Lower leg skin (tissue), 4 donors: ENCODE measurements at regions not wholly inside any gene's neighbourhood (a gene's known extent, or its start where the extent isn't known, plus 50 kb on each side); places are given as distances from the start of the nearest gene placed in this dataset.

Experiments
- DNase-seq, 2 donors: peaks; one replicate each; pipeline ENCODE4 v3.0.0-alpha.2; 2019; ENCODE audit warnings: low spot score in 2 of 2
- H3K4me3 ChIP-seq: fragments of 200-600 bp; sonication (generic); 2 replicates; pipeline ENCODE4 v1.5.1; 2017; ENCODE audit warnings: mild to moderate bottlenecking, low read depth; ENCODE audit not compliant: poor library complexity, severe bottlenecking
- CTCF ChIP-seq, 3 donors: fragments of 450-650 bp; IDR thresholded peaks; one replicate each; pipeline ENCODE4 v1.5.1; 2016; ENCODE audit warnings: antibody characterized with exemption in 3 of 3, mild to moderate bottlenecking in 3 of 3, moderate library complexity in 2 of 3
- POLR2A ChIP-seq, 2 donors: fragments of 450-650 bp; IDR thresholded peaks; one replicate each; pipeline ENCODE4 v1.6.1; 2016 to 2017; ENCODE audit warnings: antibody characterized with exemption in 2 of 2, mild to moderate bottlenecking in 1 of 2, moderate library complexity in 1 of 2
- whole genome bisulfite sequencing, 2 donors: methylation state at CpG; one replicate each; pipeline ENCODE4 v1.1.5; 2018; 5-methylcytosine and 5-hydroxymethylcytosine counted together
- intact Hi-C: fragments of 100-400 bp; cut with DNase I; formaldehyde crosslinking; loops from one replicate; pipeline ENCODE4 v1.15.0; 2023; ENCODE audit warnings: low total_unique reads

GRCh38 chr12:126419131-126419530, 1353.9 kb downstream of the AACS start:
- H3K4me3 ChIP-seq, result no peak overlapping the region
- TF ChIP-seq POLR2A (IDR thresholded peaks at IDR 0.05), result no peak
- TF ChIP-seq CTCF (IDR thresholded peaks at IDR 0.05), result no peak
- no peak for DNase-seq
- 31 to 44% methylated on average over 2 of the region's 2 CpGs for WGBS, 2 donors
- intact Hi-C loops, result no loop called here

- intact Hi-C loops, result no loop called here
- TF ChIP-seq POLR2A (IDR thresholded peaks at IDR 0.05) (no peak), CTCF (IDR thresholded peaks at IDR 0.05) (no peak)
- DNase-seq, result no peak
- 54 to 55% methylated on average over 3 of the region's 3 CpGs for WGBS, 2 donors
- no peak overlapping the region for H3K4me3 ChIP-seq
These were observed 1359.5 kb downstream of the AACS start for GRCh38 chr12:126424696-126425095.

- no peak overlapping the region for H3K4me3 ChIP-seq
- WGBS, 2 donors, result 76 to 81% methylated on average over 7 of the region's 7 CpGs
- intact Hi-C loops, result no loop called here
- DNase-seq, result no peak
- TF ChIP-seq POLR2A (IDR thresholded peaks at IDR 0.05) (no peak), CTCF (IDR thresholded peaks at IDR 0.05) (no peak)
These were observed 1360.0 kb downstream of the AACS start for GRCh38 chr12:126425264-126425663.

- TF ChIP-seq POLR2A (IDR thresholded peaks at IDR 0.05), result no peak
- no peak for TF ChIP-seq CTCF (IDR thresholded peaks at IDR 0.05)
- intact Hi-C loops, result no loop called here
- DNase-seq, result no peak
- no peak overlapping the region for H3K4me3 ChIP-seq
- WGBS, 2 donors, result 63 to 80% methylated on average over 5 of the region's 5 CpGs
These were observed 1363.5 kb downstream of the AACS start for GRCh38 chr12:126428769-126429168.

GRCh38 chr12:126430921-126431320, 1365.7 kb downstream of the AACS start:
- no peak for DNase-seq
- TF ChIP-seq POLR2A (IDR thresholded peaks at IDR 0.05) (no peak), CTCF (IDR thresholded peaks at IDR 0.05) (no peak)
- no peak overlapping the region for H3K4me3 ChIP-seq
- WGBS, 2 donors, result 58 to 62% methylated on average over 2 of the region's 2 CpGs
- intact Hi-C loops, result no loop called here

- intact Hi-C loops, result no loop called here
- no peak overlapping the region for H3K4me3 ChIP-seq
- no peak for TF ChIP-seq POLR2A (IDR thresholded peaks at IDR 0.05)
- TF ChIP-seq CTCF (IDR thresholded peaks at IDR 0.05), result no peak
- 66% methylated on average over 6 of the region's 6 CpGs for WGBS, 2 donors
- no peak for DNase-seq
These were observed 1366.5 kb downstream of the AACS start for GRCh38 chr12:126431767-126432166.
